Endothelial cell of umbilical vein (primary cell): ENCODE measurements at regions not wholly inside any gene's neighbourhood (a gene's known extent, or its start where the extent isn't known, plus 50 kb on each side); places are given as distances from the start of the nearest gene placed in this dataset.
A peak's percentile ranks its signal among the peaks of the same experiment; 100 is the strongest.

Experiments used
- BruUV-seq: library from RNA; stranded (reverse); fragments of 400-500 nt; replicated peaks from 2 replicates; lab custom pipeline; 2021; lab: Mats Ljungman, UMichigan
- CTCF ChIA-PET: fragments of 300-600, 350-600 bp; sonication (Branson Sonifier 250); formaldehyde crosslinking; loops from one replicate; lab custom pipeline; 2021; ENCODE audit warnings: antibody characterized with exemption, inconsistent platforms; lab: Charles Lee
- POLR2A ChIA-PET: fragments of 300-600, 350-600 bp; sonication (Branson Sonifier 250); formaldehyde crosslinking; loops from one replicate; lab custom pipeline; 2021; ENCODE audit warnings: antibody characterized with exemption, inconsistent platforms; lab: Charles Lee
- DNase-seq: peaks from one replicate; pipeline ENCODE4 v3.0.0-alpha.2; 2011; ENCODE audit warnings: low read depth, low spot score
- FAIRE-seq: peaks from 2 replicates; lab custom pipeline; 2011; peaks lifted over from hg19 to GRCh38; lab: Jason Lieb, UNC
- H2AFZ ChIP-seq: 2 replicates; pipeline ENCODE4 v1.6.0; 2012; ENCODE audit warnings: low read depth, low read length, control low read depth, inconsistent platforms
- H3K27ac ChIP-seq: 2 replicates; pipeline ENCODE4 v1.5.1; 2011; ENCODE audit warnings: low read depth, mild to moderate bottlenecking, control low read depth, low read length, moderate library complexity; ENCODE audit not compliant: insufficient read depth
- H3K27me3 ChIP-seq, 2 experiments: 2 replicates each; pipeline versions ENCODE4 v1.6.0 to v1.6.1; 2011; ENCODE audit warnings: low read length in 2 of 2, mixed read lengths in 1 of 2; ENCODE audit not compliant: control insufficient read depth in 2 of 2, insufficient read depth in 2 of 2
- H3K36me3 ChIP-seq, 2 experiments: 2 replicates in 1 of 2; 3 replicates in 1 of 2; pipeline ENCODE4 v1.5.1; 2011; ENCODE audit warnings: low read length in 2 of 2, mild to moderate bottlenecking in 1 of 2, moderate library complexity in 1 of 2; ENCODE audit not compliant: control insufficient read depth in 2 of 2, insufficient read depth in 2 of 2; ENCODE audit errors: extremely low read depth in 1 of 2
- H3K4me1 ChIP-seq: 3 replicates; pipeline ENCODE4 v1.5.1; 2011; ENCODE audit warnings: mild to moderate bottlenecking, low read length; ENCODE audit not compliant: control insufficient read depth, insufficient read depth; ENCODE audit errors: extremely low read depth
- H3K4me2 ChIP-seq: 2 replicates; pipeline ENCODE4 v1.6.1; 2011; ENCODE audit warnings: low read length, control low read depth, mixed read lengths; ENCODE audit not compliant: insufficient read depth
- H3K4me3 ChIP-seq, 3 experiments: fragments of 200-600 bp in 1 of 3; sonication (generic), shearing (Covaris generic) in 1 of 3; replicated peaks in 1 of 3; 2 replicates each; pipeline ENCODE4 v1.5.1; 2011 to 2016; ENCODE audit warnings: control low read depth in 3 of 3, low read length in 3 of 3, mild to moderate bottlenecking in 2 of 3, inconsistent platforms in 1 of 3, low read depth in 1 of 3, moderate library complexity in 1 of 3; ENCODE audit not compliant: insufficient read depth in 1 of 3
- H3K79me2 ChIP-seq: 2 replicates; pipeline ENCODE4 v1.6.0; 2012; ENCODE audit warnings: low read length, inconsistent platforms; ENCODE audit not compliant: control insufficient read depth, insufficient read depth
- H3K9ac ChIP-seq: replicated peaks from 2 replicates; pipeline ENCODE3; 2011; ENCODE audit warnings: low read length, control low read depth; ENCODE audit not compliant: insufficient read depth; ENCODE audit errors: extremely low read depth
- H3K9me1 ChIP-seq: replicated peaks from 3 replicates; pipeline ENCODE4 v1.6.0; 2011; ENCODE audit warnings: mild to moderate bottlenecking, low read length; ENCODE audit not compliant: control insufficient read depth, insufficient read depth; ENCODE audit errors: extremely low read depth
- H3K9me3 ChIP-seq: replicated peaks from 2 replicates; pipeline ENCODE4 v1.5.1; 2012; ENCODE audit warnings: low read length, inconsistent platforms; ENCODE audit not compliant: control insufficient read depth, insufficient read depth
- H4K20me1 ChIP-seq: replicated peaks from 2 replicates; pipeline ENCODE3; 2011; ENCODE audit warnings: mild to moderate bottlenecking, low read length; ENCODE audit not compliant: control insufficient read depth, insufficient read depth; ENCODE audit errors: extremely low read depth
- CTCF ChIP-seq, 2 donors: IDR thresholded peaks; 1 replicate in 1 of 2; 2 replicates in 1 of 2; pipeline ENCODE4 v1.5.1; 2011; ENCODE audit warnings: low read length in 2 of 2, mild to moderate bottlenecking in 2 of 2, moderate library complexity in 2 of 2, control low read depth in 1 of 2, inconsistent platforms in 1 of 2, low read depth in 1 of 2; ENCODE audit not compliant: insufficient read depth in 1 of 2; ENCODE audit errors: extremely low read depth in 1 of 2
- EZH2 ChIP-seq: IDR thresholded peaks from 2 replicates; pipeline ENCODE4 v1.6.1; 2012; ENCODE audit warnings: borderline replicate concordance, low read depth, mild to moderate bottlenecking, moderate library complexity, low read length, inconsistent platforms; ENCODE audit not compliant: severe bottlenecking
- FOS ChIP-seq: IDR thresholded peaks from 2 replicates; pipeline ENCODE4 v1.6.1; 2011; ENCODE audit warnings: mild to moderate bottlenecking, low read length, moderate library complexity, borderline replicate concordance; ENCODE audit not compliant: insufficient read depth
- GATA2 ChIP-seq: IDR thresholded peaks from 2 replicates; pipeline ENCODE4 v1.7.0; 2011; ENCODE audit warnings: low read depth, mild to moderate bottlenecking, moderate library complexity, mixed read lengths, low read length; ENCODE audit not compliant: insufficient read length, insufficient read depth
- JUN ChIP-seq: IDR thresholded peaks from 2 replicates; pipeline ENCODE4 v1.6.1; 2011; ENCODE audit warnings: borderline replicate concordance, low read depth; ENCODE audit not compliant: insufficient read length, insufficient read depth
- MAX ChIP-seq: IDR thresholded peaks from 2 replicates; pipeline ENCODE4 v1.6.1; 2011; ENCODE audit not compliant: insufficient read depth, insufficient read length
- MYC ChIP-seq: IDR thresholded peaks from one replicate; pipeline ENCODE4 v1.6.1; 2011; ENCODE audit warnings: mild to moderate bottlenecking, low read depth, low read length
- POLR2A ChIP-seq: IDR thresholded peaks from 2 replicates; pipeline ENCODE4 v1.6.1; 2012; ENCODE audit warnings: low read depth, mild to moderate bottlenecking, control low read depth, low read length
- POLR2AphosphoS5 ChIP-seq: IDR thresholded peaks from 2 replicates; pipeline ENCODE4 v1.6.1; 2012; ENCODE audit warnings: low read depth, mild to moderate bottlenecking, control low read depth, low read length, moderate library complexity; ENCODE audit not compliant: insufficient read depth
- dilution Hi-C: fragments of 300-500 bp; cut with MboI; formaldehyde crosslinking; loops from one replicate; pipeline ENCODE4 v1.15.0; 2019; ENCODE audit warnings: low sequenced_read_pairs; ENCODE audit not compliant: extremely low pct_ligation_motif_present
- intact Hi-C: fragments of 100-400 bp; cut with micrococcal nuclease; formaldehyde crosslinking; loops from one replicate; pipeline ENCODE4 v1.10.0; 2022

GRCh38 chr14:34931206-34931605 is 51.6 kb upstream of the SRP54 start:
- Histone ChIP-seq H3K4me2 (peak overlapping the region; percentile 32), H3K9me3 (no peaks in the 10 kb centered on the region), H3K9ac (no peak overlapping the region), H3K27me3 (no peaks in the 10 kb centered on the region), H4K20me1 (no peaks in the 10 kb centered on the region), H3K4me1 (peaks cover 23% of the 10 kb centered on the region), H3K36me3 (no peaks in the 10 kb centered on the region), H3K27ac (peak overlapping the region; percentile 48), H3K4me3 (no peak overlapping the region), H2AFZ (peak overlapping the region; percentile 14), H3K9me1 (no peaks in the 10 kb centered on the region), H3K79me2 (no peaks in the 10 kb centered on the region)
- DNase-seq (peak; percentile 83), FAIRE-seq (peak; percentile 68)
- dilution Hi-C loops (no loop called here), intact Hi-C loops (no loop called here)
- no peak for TF ChIP-seq CTCF (IDR thresholded peaks at IDR 0.05; ENCODE audit: extremely low read depth in 1 of 2, insufficient read depth in 1 of 2, low read depth in 1 of 2, low read length in 2 of 2)
- TF ChIP-seq MYC: no peak
- no peak for TF ChIP-seq FOS
- TF ChIP-seq POLR2AphosphoS5: no peak
- no peak for TF ChIP-seq MAX
- TF ChIP-seq GATA2: no peak
- no peak for TF ChIP-seq EZH2
- no peak for TF ChIP-seq POLR2A
- TF ChIP-seq JUN: no peak
- BruUV-seq: no TSS peak
- ChIA-PET POLR2A (no interaction called here), CTCF (no interaction called here)
